Adrenal gland (tissue), 5 donors: ENCODE measurements at regions not wholly inside any gene's neighbourhood (a gene's known extent, or its start where the extent isn't known, plus 50 kb on each side); places are given as distances from the start of the nearest gene placed in this dataset.

Source experiments
- POLR2A ChIP-seq, 2 donors: fragments of 450-650 bp; IDR thresholded peaks; one replicate each; pipeline ENCODE4 v1.6.1; 2017; ENCODE audit warnings: antibody characterized with exemption in 2 of 2, mild to moderate bottlenecking in 2 of 2, moderate library complexity in 1 of 2
- TF ChIP-seq, protein P1 (sequence below), 6 experiments: fragments of 450-650 bp in 4 of 6; fragments of 200-600 bp in 2 of 6; sonication (generic) in 1 of 6; IDR thresholded peaks; 1 replicate in 5 of 6; 2 replicates in 1 of 6; pipeline versions ENCODE4 v1.5.1 to v1.8.0; 2016 to 2021; ENCODE audit warnings: antibody characterized with exemption in 6 of 6, mild to moderate bottlenecking in 2 of 6, moderate library complexity in 1 of 6
- donor health status: DM: no; HTN: no; CAD: no.

DNA sequence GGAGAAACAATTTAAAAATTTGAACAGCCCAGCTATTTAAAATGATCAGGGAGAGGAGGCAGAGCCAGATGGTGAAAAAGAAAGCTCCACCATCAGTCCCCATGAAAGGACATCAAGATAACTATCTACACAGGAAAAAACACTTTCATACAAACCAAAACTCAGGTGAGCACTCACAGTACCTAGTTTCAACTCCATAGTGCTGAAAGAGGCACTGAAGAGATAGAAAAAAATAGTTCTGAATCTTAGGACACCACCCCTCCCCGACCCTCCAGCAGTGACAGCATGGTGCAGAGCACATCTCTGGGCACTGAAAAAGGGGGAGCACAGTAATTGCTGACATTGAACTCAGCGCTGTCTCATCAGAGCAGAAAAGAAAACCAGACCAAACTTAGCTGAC, 732.9 kb downstream of the CETN3 start:
- TF ChIP-seq, protein P1, sequence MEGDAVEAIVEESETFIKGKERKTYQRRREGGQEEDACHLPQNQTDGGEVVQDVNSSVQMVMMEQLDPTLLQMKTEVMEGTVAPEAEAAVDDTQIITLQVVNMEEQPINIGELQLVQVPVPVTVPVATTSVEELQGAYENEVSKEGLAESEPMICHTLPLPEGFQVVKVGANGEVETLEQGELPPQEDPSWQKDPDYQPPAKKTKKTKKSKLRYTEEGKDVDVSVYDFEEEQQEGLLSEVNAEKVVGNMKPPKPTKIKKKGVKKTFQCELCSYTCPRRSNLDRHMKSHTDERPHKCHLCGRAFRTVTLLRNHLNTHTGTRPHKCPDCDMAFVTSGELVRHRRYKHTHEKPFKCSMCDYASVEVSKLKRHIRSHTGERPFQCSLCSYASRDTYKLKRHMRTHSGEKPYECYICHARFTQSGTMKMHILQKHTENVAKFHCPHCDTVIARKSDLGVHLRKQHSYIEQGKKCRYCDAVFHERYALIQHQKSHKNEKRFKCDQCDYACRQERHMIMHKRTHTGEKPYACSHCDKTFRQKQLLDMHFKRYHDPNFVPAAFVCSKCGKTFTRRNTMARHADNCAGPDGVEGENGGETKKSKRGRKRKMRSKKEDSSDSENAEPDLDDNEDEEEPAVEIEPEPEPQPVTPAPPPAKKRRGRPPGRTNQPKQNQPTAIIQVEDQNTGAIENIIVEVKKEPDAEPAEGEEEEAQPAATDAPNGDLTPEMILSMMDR (IDR thresholded peaks at IDR 0.05) = no peak
- TF ChIP-seq POLR2A (IDR thresholded peaks at IDR 0.05) = no peak
